GM12874 (cell line): ENCODE measurements at regions not wholly inside any gene's neighbourhood (a gene's known extent, or its start where the extent isn't known, plus 50 kb on each side); places are given as distances from the start of the nearest gene placed in this dataset.

ENCODE experiments used
- CTCF ChIP-seq: IDR thresholded peaks from 2 replicates; pipeline ENCODE4 v1.5.1; 2011; ENCODE audit warnings: low read depth, mild to moderate bottlenecking, control low read depth, low read length, moderate library complexity; ENCODE audit not compliant: insufficient read depth

- TF ChIP-seq CTCF, result no peak
Measured at GRCh38 chr6:84860920-84861319, 96.5 kb upstream of the TBX18 start.

GRCh38 chr6:84860509-84860908 is 96.1 kb upstream of the TBX18 start:
- TF ChIP-seq CTCF, result no peak

GRCh38 chr6:84854811-84855400 is 90.5 kb upstream of the TBX18 start:
- TF ChIP-seq CTCF, result no peak

GRCh38 chr6:84853901-84854300 is 89.5 kb upstream of the TBX18 start:
- no peak for TF ChIP-seq CTCF

- no peak for TF ChIP-seq CTCF
Measured at GRCh38 chr6:84848960-84849359, 84.6 kb upstream of the TBX18 start.

GRCh38 chr6:84847390-84848160 is 83.2 kb upstream of the TBX18 start:
- TF ChIP-seq CTCF, result no peak

GRCh38 chr6:84842525-84843166 is 78.2 kb upstream of the TBX18 start:
- no peak for TF ChIP-seq CTCF
